Stimulated activated CD4-positive, alpha-beta T cell treated with anti-CD3 and anti-CD28 coated beads, Interleukin-2, amount 100 ng/mL, for 24 hours (primary cell): ENCODE measurements at regions not wholly inside any gene's neighbourhood (a gene's known extent, or its start where the extent isn't known, plus 50 kb on each side); places are given as distances from the start of the nearest gene placed in this dataset.
"Not testable (repeated sequence)": the region's sequence is repeated elsewhere in the genome, so short reads cannot be mapped to it uniquely, and the experiment has no call there.

Source experiments
- DNase-seq, 2 donors: peaks; one replicate each; pipeline ENCODE4 v3.0.0-alpha.2; 2020

DNA sequence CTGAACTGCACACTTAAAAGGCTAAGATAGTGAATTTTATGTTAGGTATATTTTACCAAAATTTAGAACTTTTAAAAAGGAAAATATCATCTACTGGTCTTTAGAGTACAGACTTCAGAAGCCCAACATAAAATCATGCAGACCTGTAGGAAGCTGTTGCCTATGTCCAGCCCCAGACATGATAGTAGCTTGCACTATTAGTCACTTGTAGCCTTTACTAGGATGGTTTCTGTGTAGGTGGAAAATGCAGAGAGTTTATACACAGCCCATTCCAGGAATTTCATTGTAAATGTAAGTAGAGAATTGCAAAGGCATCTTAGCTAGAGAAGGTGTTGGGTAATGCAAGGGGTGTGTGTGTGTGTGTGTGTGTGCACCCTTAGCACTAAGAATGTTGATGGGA, 640.2 kb downstream of the RNF144A start:
- no peak for DNase-seq

DNA sequence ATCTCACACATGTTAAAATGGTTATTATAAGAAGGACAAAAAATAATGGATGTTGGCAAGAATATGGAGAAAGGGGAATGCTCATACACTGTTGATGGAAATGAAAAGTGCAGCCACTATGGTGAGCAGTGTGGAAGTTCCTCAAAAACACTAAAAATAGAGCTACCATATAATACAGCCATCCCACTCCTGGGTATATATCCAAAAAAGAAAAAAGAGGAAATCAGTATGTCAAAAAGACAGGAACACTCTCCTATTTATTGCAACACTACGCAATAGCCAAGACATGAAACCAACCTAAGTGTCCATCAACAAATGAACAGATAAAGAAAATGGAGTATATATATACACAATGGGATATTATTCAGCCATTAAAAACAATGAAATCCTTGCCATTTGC, 642.6 kb downstream of the RNF144A start:
- DNase-seq: no peak

DNA sequence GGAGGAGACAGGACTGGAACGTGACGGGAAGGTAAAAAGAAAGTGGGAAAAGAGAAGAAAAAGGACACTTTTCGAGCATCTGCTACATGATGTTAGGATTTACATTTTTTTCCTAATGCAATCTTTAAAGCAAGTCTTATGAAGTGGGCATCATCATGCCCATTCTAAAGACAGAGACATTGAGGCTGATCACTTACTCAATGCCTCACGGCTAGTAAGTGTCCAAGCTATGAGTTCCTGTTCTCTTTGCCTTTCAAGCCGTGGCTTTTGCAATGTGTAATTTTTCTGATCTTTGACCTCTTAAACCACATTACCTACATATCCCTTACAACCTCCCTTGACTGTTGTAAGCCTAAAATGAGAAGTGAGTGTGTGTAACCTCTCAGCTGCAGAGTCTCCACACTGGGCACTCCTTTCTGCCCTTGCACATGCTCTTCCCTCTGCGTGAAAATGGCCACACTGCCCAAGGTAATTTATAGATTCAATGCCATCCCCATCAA, 649.2 kb downstream of the RNF144A start:
- no peak for DNase-seq

DNA sequence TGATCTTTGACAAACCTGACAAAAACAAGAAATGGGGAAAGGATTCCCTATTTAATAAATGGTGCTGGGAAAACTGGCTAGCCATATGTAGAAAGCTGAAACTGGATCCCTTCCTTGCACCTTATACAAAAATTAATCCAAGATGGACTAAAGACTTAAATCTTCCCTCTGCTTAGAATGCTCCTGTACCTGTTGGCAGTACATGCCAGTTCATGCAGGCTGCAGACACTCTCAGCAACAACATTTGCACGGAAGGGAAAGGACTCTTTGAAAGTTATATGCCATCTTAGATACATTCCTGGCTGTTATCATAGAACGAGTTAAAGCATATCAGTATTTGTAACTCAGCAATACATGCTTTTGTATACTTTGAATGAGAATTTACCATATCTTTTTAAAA, 649.9 kb downstream of the RNF144A start:
- DNase-seq: not testable (repeated sequence)

DNA sequence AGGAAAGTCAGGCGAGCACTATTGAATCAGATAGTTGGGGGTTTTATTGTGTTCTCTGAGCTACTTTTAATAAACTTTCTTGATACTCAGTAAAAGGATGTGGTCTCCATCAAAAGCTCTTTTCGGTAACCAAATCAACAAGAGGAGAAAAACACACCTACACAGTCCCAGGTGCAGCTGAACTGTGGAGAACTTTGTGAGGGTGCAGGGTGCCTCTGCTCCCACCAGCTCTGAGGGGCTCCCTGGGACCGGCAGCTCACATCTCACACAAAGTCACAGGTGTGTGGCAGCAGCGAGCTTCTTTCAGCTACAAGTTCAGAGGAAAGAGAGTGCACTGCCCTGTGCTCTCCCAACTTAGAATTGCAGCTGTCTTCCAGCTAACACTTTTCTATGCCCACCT, 650.4 kb downstream of the RNF144A start:
- DNase-seq: peak; percentile 53 to 62

DNA sequence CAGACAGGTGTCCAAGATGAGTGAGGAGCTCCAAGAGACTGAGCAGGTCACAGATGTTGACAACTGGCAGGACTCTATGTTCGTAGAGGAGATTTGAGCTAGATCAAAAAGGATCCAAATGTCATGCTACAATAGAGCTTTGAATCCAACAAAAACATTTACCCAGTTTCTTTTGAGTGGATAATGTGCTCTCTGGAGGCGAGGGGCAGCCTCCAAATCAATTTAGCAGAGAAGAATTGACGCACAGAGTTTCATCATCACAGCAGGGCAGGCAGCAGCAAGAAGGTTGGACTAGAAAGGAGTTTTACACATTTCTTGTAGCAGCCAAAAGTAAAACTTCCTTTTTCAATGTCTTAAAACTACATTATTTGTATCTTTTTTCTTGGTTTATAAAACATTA, 653.0 kb downstream of the RNF144A start:
- DNase-seq: no peak

DNA sequence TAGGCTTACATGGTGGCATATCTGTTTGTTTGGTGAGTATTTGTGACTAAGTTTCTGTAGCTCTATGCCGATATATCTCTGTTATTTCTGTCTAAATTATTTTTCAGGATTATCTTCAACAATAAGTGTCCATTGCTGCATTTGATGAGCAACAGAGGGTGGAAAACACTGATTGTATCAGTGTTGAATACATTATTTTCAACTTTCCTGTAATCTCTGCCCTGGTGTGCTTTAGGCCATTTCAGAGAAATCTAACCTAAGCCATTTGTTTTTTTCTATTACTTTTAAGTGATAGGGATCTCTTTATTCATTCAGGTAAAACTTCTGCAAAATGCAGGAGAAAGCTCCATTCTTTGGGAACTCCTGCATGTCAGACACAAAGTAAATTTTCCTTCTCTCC, 654.5 kb downstream of the RNF144A start:
- no peak for DNase-seq

DNA sequence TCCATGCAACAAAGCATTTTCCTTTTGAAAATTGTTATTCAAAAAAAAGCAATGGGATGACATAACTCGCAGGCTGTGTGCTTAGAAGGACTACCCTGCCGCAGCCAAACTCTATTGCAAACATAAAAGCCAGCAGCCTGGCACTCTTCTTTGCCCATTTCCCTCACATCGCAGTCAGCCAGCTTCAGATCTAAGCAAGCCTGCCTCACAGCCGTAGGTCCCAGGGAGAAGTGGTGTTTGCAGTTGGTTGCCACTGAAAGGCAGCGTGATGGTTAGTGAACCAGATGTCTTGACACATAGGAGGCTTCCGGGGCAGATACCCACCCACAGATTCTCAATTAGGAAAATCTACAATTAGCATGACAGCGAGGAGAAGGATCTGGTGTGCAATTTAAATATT, 655.2 kb downstream of the RNF144A start:
- peak; percentile 29 to 37 for DNase-seq

DNA sequence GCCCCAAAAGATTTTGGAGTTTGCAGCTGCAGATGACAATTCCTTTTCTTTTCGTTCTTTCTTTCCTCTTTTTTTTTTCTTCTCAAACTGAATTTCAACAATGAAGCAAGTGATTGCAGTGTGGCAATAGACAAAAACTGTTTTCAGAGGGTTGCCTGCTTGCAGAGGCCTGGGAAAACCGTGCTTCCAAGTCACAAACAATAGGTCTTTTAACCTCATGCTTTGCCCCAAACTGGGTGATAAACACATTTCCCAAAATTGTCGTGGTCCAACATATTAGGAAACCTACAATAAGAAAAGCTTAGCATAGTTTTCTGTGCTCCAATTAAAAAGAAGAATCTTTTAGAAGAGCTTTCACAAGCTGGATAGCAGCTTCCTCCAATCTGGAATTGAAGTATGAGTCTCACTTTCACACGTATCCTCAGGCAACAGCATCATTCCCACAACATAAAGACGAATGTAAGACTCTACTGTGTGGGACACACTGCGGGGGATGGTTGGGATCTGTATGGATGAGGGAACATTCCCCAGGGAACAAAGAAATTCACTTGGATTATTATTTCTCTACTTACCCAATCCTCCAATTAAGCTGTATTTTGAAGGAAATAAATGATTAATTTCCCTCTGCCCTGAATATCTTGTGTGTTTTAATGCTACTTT, 656.1 kb downstream of the RNF144A start:
- no peak for DNase-seq

DNA sequence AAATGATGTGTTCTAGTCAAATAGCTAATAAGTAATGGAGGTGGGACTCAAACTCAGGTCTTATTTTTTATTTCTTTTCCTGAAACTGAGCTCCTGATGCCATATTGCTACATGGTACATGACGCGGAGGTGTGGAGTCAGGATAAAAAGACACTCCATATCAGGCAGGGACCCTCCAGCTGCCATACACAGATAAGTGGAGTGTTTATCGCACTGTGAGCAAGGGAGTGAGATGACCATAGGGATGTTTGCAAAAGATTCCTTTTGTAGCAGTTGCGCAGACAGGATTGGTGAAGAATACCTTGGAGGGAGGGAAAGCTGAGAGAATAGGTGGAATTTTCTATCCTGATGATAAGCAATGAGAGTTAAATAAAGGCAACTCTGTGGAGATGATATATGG, 657.2 kb downstream of the RNF144A start:
- no peak for DNase-seq

DNA sequence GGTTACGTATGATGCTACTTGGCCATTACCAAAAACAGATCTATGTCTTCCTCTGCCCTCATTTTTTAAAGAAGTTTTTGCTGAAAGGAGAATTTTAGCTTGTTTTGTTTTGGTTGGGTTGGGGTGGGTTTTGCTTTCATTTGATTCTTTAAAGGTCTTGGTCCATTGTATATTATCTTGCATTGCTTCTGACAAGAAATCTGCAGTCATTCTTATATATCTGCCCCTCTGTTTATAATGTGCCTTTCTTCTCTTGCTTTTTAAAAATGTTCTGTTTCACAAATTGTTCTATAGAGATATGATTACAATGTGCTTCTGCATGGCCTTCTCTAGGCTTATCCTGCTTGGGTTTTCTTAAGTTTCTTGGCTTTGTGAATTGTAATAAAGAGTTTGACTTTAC, 660.6 kb downstream of the RNF144A start:
- no peak for DNase-seq

DNA sequence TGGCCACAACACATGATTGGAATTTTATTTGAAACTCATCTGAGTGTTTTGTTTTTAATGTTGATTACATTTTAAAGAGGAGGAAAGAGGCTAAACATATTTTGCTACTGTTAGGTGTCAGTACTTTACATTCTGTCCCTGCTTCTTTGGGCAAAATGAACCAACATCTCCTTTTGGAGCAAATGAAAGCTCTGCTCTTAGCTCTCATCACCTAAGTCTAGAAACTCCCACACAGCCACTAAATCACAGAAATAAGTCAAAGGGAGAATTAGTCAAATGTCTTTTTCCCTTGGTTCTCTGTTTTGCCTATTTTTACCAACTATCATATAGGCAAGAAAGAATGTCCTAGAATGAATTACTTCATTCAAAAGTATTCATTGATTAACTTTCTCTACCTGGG, 666.8 kb downstream of the RNF144A start:
- DNase-seq: no peak

DNA sequence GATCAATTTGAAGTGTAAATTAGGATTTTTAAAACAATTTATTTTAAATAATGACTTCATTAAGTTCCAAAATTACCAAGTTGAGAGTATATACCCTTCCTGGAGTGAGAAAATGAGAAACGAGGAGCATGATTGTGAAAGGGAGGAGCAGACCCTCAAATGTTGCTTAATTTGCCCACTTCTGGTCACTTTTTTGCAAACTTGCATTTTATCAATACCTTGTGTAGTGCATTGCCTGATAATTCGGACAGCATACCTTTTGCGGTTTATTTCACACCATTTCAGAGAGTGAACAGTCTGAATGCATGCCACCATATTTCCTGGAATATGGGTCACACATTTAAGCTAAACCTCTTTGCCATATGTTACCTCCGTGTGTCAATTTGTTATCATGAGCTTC, 669.7 kb downstream of the RNF144A start:
- DNase-seq: no peak

DNA sequence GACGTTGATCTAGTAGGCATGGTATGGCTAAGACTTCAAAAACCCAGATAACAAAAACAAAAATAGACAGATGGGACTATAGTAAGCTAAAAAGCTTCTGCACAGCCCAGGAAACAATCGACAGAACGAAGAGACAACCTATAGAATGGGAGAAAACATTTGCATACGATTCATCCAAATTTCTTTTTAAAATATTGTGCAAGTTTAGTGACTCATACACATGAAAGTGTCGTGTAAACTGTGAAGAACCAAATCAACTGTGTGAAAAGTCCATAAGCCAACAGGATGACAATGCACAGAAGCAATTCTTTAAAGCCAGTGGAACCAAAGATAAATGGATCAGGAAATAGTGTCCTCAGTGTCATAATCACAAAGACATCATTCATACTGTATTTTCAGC, 671.1 kb downstream of the RNF144A start:
- no peak for DNase-seq

DNA sequence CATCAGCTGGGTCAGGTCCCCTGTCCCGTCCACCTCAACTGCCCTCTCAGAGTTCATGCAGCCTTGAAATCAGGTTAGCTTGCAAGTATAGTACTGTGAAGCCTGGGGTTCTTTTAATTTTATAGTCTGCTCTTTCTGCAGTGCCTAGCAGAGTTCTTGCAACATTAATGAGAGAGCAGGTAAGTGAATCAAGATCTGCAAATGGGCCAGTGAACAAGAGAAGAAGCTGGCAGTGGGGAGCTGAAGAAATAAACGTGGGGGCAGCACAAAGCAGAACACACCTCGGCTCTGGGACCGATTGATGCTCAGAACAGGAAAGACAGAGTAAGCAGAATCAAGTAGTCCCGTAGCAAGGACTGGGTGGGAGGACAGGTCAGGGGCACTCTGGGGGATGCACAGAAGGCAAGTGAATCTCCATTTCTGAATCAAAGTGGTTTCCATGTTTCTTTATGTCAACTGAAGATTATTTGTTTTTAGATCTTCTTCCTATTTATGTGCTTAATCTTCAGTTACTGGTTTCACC, 675.5 kb downstream of the RNF144A start:
- no peak for DNase-seq

DNA sequence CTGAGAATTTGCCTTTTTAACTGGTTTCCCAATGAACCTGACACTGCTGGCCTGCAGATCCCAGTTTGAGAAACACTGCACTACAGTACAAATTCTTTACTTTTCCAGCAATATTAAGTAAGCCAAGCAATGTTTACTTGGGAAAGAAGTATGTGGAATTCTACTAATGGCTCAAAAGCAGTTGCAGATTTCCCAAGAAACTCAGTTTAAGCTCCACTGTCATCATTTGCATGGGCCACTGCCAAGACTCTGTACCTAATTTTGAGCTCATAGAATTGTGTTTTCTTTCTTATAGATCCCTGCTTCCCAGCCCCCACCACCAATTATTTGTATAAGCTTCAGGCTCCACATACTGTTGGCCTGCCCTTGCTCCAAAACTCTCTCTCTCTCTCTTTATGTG, 676.1 kb downstream of the RNF144A start:
- no peak for DNase-seq

DNA sequence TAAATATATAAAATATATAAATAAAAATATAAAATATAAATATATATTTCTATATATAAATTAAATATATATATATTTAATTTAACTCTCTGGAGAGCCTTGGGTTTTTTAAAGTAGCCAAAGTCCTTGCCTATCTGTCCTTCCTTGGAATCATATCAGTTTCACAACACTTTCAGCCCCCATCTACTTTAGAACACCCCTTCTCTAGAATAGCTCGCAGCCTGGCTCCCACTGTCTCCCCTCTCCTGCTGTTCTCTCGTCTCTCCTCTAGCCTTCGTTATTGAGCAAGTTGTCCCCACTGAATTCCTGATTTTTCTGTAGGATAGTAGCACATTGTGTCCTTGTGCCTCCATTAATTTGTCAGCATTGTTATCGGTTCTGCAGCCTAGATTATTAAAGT, 677.0 kb downstream of the RNF144A start:
- DNase-seq: no peak

DNA sequence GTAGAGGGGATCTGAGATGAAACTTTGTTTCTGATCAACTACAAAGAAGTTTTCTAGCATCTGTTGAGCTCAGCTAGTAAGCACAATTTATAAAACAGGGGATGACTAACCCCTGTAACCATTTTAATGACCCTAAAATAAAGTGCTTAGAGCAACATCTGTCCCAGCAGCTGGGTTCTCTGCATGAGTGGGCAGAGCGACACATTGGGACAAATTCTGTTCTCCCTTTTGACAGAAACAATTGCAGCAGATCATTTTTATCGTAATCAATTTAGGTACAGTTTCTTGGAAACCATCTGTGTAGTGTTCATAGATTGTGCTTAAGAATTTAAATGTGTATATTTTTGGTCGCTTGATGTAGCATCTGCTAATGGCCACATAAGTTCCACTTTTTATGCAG, 678.0 kb downstream of the RNF144A start:
- DNase-seq: no peak

DNA sequence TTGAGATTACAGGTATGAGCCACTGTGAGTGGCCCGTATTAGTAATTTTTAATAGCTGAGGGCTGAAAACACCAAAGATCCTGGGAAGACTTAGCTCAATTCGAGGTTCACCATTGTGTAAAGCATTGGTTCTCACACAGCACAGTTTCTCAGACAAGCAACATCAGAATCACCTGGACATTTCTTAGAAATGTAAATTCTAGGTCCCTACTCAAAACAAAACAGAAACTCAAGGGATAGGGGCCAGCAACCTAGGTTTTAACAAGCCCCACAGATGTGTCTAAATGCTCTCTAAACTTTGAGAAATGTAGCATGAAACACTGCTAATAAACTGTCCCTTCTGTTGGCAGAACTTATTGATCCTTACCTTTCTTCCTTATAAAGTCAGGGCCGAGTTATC, 681.2 kb downstream of the RNF144A start:
- DNase-seq: no peak

DNA sequence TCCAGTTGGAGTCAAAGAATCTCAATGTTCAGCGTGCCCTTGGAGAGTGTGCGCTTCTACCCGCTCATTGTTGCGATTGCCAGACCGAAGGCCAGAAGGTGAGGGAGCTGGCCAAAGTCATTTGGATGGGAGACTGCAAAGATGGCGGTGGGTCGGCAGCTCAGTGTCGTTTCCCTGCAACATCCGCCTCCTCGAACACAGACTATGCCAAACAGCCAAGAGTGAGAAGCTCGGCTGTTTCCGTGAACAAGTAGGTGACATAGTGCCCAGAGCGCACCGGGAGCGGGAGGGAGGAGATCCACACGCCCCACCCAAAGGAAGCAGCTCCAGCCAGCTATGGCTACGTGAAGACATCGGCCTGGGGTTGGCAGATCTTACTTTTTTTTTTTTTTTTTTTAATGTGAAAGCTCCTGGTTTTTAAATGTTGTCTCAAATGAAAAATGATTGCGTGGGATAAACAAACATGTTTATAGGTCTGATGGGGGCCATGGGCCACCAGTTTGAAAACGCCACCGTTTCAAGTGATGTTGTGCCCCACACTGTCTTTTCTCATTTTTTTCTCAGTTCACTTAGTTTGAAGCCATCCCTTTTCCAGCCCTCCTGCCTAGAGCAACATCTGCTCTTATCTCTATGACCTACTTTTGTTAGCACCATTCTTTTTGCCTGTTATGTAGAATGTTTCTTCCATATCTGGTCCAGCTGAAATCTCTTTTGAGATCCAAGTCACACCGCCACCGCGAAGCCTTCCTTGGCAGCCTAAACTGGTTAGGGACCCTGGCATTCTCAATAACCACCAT, 682.4 kb downstream of the RNF144A start:
- no peak for DNase-seq

DNA sequence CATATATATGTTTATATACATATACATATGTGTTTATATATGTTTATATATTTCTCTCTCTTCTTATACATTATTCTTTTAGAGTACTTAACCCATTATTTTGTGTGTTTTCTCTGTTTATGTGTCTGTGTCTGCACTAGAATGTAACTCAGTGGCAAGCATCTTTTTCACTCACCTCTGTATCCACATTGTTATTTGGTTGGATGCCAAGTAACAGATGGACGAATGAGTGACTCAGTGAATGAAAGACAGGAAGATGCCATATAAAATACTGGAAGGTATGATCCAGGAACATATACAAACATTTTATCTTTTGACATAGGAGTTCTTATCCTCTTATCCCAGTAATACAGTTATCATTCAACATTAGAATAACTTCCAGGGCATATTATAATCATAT, 684.8 kb downstream of the RNF144A start:
- DNase-seq: no peak

DNA sequence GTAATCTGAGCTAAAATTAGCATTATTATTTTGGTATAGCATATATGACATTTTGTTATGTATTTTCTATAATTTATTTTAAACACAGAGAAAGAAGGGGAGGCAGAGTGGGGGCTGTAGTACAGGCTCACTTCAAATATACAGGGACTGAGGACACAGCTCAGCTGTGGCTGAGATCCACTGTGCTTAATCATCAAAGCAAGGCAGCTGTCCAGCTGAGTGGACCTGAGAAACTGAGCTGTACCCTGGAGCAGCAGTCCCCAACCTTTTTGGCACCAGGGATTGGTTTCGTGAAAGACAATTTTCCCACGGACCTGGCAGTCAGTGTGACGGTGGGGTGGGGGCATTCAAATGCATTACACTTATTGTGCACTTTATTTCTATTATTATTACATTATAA, 687.2 kb downstream of the RNF144A start:
- DNase-seq: no peak

DNA sequence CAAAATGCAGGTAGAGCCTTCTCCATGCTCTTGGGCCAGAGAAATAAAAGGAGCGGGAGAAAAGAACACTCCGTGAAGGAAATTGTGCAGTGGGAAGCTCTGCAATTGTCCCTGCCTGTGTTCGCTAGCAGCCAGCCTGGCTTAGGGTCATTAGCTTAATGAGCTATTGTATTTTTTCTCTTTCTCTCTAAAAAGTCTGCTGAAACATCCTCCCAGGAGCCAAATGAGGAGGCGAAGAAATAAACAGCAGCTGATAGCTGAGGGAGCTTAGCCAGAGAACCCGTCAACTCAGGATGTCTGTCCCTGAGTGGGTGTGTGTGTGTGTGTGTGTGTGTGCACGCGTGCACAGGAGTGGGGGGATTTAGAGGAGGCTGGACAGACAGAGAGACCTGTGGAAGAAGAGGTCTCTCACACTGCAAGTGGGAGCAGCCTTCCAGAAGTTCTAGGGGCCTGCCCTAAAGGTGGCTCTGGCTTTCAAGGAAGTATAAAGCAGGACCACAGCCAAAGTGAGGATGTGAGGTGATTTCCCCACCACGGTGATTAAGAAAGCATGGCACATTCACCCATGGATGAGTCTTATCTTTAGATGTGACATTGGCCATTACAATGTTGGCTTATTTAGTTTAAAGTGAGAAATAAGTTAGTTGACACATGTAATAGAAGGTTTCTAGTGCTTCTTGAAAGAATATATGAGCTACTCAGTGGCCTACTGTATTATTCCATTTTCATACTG, 690.4 kb downstream of the RNF144A start:
- DNase-seq: no peak

DNA sequence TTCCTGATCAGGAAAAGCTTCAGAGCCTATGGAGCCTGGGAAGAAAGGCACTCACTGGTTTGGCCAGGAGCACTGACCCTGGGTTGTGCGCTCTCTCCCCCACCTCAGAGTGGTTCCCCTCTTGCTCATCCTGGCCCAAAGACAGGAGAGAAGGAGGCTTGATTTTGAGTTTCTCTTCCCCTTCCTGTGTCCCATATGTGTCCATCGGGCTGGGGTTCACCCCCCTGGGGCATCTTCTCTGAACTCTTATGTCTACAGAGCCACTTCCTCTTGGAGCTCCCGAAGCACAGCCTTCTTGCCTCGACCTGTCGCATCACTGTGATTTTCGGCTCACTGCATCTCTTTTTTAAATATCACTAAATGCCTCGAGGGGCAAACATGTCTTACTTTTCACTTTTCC, 692.3 kb downstream of the RNF144A start:
- no peak for DNase-seq
